Stimulated activated CD4-positive, alpha-beta T cell treated with anti-CD3 and anti-CD28 coated beads, Interleukin-1b, Interleukin-23, amount 100 ng/mL, for 48 hours (primary cell): ENCODE measurements at regions not wholly inside any gene's neighbourhood (a gene's known extent, or its start where the extent isn't known, plus 50 kb on each side); places are given as distances from the start of the nearest gene placed in this dataset.
"Not testable (repeated sequence)": the region's sequence is repeated elsewhere in the genome, so short reads cannot be mapped to it uniquely, and the experiment has no call there.

Experiments used
- DNase-seq: peaks from one replicate; pipeline ENCODE4 v3.0.0-alpha.2; 2020

DNA sequence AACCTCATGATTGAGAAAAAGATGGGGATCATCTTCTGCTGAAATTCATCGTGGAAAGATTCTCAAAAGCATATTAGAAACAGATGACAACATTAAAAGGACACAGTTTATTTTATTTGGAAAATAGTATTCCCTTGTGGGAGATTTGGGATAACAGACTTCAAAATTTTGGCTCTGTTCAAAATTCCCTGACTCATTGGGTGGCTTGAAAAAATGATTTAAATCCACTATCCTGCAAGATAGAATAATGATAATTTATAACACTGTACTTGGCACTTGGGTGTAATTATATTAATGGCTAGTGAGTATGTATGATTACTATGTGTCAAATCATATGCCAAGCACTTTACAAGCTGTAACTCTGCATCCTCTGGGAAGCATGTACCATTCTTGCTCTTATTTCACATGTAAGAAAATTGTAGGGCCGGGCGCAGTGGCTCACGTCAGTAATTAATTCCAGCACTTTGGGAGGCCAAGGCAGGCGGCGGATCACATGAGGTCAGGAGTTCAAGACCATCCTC lies 128.8 kb downstream of the LMNTD1 start:
- no peak for DNase-seq

DNA sequence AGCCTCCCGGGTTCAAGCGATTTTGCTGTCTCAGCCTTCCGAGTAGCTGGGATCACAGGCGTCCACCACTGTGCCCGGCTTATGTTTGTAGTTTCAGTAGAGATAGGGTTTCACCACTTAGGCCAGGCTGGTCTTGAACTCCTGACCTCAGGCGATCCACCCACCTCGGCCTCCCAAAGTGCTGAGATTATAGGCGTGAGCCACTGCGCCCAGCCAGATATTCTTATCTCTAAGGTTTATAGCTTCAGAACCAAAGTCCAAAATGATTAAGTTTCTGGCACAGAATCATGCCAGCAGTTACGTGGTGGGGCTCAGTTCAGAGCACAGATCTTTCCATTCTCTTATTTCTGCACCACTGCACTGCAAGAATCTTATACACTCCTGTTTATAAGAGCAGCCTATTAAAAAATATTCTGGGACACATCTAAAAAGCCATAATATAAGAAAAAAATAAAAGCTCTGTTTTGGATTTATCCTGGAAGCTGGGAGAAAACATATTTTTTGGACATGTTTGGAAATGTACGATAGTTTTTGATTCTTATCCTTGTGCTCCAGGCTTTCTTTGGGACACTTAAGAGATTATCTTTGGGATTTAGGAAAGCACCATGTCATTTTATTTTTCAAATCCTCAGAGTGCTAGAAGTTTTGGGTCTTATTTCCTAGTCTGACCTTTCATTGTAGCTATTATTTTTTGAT lies 129.6 kb downstream of the LMNTD1 start:
- DNase-seq = no peak

- no peak for DNase-seq
Observed at GRCh38 chr12:25422241-25422640, 130.8 kb downstream of the LMNTD1 start.

DNA sequence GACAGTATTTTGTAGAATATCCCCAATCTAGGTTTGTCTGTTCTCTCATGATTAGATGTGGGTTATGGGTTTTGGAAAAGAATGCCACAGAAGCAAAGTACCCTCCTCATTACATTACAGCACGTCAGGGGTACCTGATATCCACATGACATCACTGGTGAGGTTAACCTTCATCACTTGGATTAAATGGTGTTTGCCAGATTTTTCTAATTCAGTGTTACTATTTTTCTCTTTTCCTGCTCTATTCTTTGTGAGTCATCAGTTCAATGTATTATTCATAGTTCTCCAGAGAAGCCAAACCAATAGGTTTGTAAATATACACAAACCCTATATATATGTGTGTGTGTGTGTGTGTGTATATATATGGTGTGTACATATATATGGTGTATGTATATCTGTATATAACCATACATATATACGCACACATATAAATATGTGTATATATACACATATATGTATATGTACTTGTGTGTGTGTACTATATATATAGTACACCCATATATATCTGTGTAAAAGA lies 131.4 kb downstream of the LMNTD1 start:
- DNase-seq = no peak

GRCh38 chr12:25420116-25420515 lies 133.0 kb downstream of the LMNTD1 start:
- DNase-seq = no peak

DNA sequence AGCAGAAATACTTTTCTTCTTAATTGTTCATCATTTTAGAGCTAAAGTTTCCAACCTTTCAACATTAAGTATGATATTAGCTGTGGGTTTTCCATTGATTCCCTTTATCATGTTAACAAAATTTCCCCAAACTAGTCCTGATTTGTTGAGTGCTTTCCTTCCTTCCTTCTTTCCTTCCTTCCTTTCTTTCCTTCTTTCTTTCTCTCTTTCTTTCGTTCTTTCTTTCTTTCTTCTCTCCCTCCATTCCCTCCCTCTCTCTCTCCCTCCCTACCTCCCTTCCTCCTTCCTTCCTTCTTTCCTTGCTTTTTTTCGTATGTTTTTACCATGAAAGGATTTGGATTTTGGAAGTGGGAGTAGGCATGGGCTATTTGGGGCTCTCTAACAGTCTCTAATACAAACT lies 133.5 kb downstream of the LMNTD1 start:
- no peak for DNase-seq

GRCh38 chr12:25417071-25417470 lies 136.0 kb downstream of the LMNTD1 start:
- DNase-seq = no peak

- no peak for DNase-seq
Observed at GRCh38 chr12:25416516-25416915, 136.6 kb downstream of the LMNTD1 start.

DNA sequence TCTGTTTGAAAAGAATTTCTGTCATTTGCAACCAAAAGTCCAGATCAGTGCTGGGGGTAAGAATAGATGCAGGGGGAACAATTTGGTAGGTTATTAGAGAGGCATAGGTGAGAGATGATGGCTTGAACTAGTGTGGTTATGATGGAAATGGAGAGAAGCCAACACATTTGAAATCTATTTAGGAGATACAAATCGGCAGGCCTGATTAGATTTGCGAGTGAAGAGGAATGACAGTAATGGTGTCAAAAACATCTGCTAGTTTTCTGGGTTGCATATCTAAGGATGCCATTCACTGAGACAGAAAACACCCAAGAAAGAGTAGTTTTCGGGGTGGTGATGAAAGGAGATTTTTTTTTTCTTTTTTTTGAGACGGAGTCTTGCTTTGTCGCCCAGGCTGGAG lies 138.1 kb downstream of the LMNTD1 start:
- DNase-seq = no peak

DNA sequence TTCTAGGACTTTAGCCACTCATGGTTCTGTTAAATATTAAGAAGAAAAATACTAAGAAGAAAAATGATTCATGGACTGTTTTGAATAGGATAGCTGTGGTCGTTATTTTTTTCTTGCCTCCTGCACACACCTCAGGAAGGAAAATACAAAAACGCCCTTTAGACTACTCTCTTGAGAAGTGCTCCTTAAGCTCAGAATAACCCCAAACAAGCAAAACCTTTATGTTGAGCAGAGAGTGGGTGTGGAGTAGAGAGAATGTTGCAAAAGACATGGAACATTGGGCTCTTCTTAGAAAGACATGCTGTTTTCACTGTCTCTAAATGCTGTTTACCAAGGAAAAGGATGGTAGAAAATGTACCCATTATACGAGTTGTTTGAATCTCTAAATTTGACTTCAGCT lies 140.3 kb downstream of the LMNTD1 start:
- no peak for DNase-seq

GRCh38 chr12:25404955-25405354 lies 148.1 kb downstream of the LMNTD1 start:
- no peak for DNase-seq

- no peak for DNase-seq
Observed at GRCh38 chr12:25401547-25402345, 151.0 kb upstream of the KRAS start.

- DNase-seq = no peak
Observed at GRCh38 chr12:25397001-25397400, 146.3 kb upstream of the KRAS start.

DNA sequence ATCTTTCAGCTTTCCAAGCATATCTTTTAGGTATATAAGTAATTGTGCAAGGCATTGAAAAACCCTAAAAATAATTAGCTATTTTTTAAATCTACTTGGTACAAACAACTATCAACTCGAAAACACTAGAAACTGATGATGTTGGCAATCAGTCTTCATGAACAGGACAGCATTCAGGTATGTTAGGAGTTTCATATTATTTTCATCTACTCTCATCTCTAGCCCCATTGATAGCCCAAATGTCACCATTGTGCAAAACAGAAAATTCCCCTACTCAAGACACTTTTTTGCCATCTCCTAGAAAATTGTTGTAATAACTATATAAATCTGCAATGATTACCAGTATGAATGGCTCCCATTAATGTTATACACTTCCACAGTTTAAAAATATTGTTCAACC lies 144.5 kb upstream of the KRAS start:
- no peak for DNase-seq

GRCh38 chr12:25394775-25395174 lies 144.0 kb upstream of the KRAS start:
- DNase-seq = not testable (repeated sequence)

DNA sequence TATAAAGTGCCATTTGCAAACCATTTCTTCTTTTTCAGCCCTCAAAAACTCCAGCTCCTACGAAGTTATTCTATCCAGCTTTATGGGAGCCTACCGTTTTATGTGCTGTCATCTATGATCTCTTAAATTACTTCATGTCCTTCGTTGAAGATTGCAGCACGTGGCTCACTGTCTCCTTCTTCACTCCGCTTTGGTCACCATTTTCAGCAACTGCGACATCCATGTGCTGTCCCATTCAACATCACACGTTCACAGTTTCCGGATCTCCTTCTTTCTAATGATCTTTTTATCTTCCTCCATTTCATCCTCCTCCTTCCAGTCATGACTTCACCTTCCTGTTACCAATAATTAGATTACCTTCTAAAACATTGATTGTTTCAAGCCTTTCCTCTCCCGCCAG lies 143.3 kb upstream of the KRAS start:
- no peak for DNase-seq

- not testable (repeated sequence) for DNase-seq
Observed at GRCh38 chr12:25391346-25391745, 140.6 kb upstream of the KRAS start.

GRCh38 chr12:25388183-25388582 lies 137.5 kb upstream of the KRAS start:
- peak; percentile 59 for DNase-seq

GRCh38 chr12:25387732-25388050 lies 137.0 kb upstream of the KRAS start:
- no peak for DNase-seq

GRCh38 chr12:25386831-25387731 lies 136.4 kb upstream of the KRAS start:
- peak; percentile 68 for DNase-seq

DNA sequence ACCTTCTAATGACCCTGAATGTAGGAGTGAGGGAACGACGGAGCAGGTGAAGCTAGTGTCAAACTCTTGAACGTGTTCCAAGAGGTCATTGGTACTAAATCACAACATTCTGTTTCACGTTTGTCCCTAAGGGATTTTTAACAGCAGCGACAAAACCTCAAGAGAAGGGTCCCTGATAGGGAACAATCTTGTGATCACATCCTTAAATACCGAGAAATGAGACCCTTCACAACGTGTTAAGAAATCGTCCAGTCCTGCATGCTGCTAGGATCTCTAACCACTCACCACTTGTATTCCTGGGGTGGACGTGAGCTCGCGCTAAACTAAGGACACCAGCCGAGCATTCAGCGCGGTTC lies 134.1 kb upstream of the KRAS start:
- no peak for DNase-seq

DNA sequence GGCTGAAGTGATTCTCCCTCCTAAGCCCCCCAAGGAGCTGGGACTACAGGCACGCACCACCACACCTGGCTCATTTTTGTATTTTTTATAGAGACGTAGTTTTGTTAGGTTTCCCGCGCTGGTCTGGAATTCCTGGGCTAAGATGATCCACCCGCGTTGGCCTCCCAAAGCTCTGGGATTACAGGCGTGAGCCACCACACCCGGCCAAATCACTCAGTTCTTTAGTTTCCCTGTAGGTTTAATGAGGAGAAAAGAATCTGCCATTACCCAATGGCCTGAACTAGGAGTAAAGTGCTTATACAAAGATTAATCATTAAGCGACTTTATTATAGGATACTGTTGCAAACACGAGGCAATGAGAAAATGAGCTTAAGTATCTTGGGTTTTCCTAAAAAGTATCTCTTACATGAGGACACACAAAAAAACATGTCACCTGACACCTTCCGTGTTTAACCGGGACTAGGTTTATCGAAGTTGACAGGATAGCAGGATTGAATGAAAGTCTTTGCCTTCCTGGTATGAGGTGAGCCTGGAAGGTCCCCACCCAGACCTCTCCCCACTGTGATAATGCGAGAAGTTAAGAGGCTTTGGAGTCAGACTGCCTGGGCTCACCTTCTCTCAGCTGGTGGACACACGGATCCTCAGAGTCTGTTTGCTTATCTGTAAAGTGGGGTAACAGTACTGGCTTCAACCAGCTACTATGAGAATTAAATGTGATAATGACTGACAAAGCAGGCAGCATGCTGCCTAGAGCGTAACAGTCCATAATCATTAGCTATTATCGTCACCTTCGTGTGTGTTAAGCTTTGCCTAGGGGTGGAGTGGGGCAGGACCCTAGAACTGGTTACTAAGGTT lies 133.5 kb upstream of the KRAS start:
- DNase-seq = no peak
